ENCODE measurements at regions not wholly inside any gene's neighbourhood (a gene's known extent, or its start where the extent isn't known, plus 50 kb on each side); places are given as distances from the start of the nearest gene placed in this dataset.

- TF ChIP-seq REST (IDR thresholded peaks at IDR 0.05; ENCODE audit: borderline replicate concordance), result no peak
- no peak for TF ChIP-seq EP300 (conservative IDR thresholded peaks at IDR 0.05; ENCODE audit: poor library complexity, severe bottlenecking)
- no peak for TF ChIP-seq MXI1 (conservative IDR thresholded peaks at IDR 0.05; ENCODE audit: poor library complexity, severe bottlenecking)
- H3K9me2 ChIP-seq (ENCODE audit: insufficient read depth, low read length), result no peaks in the 10 kb centered on the region
- peaks cover 3% of the 10 kb centered on the region for H3K9me3 ChIP-seq (ENCODE audit: low read length)
- no peak overlapping the region for H3K27ac ChIP-seq (ENCODE audit: low read length)
- no peaks in the 10 kb centered on the region for H3K36me3 ChIP-seq (ENCODE audit: insufficient read depth, low read length)
- H3K79me2 ChIP-seq (replicated peaks; ENCODE audit: insufficient read depth, low read length), result no peaks in the 10 kb centered on the region
- H3K27me3 ChIP-seq (ENCODE audit: insufficient read depth, low read depth, low read length), result peaks cover 3% of the 10 kb centered on the region
- H3K9ac ChIP-seq (ENCODE audit: low read length), result no peak overlapping the region
- no peak overlapping the region for H3K4me2 ChIP-seq (ENCODE audit: low read length)
- no peak overlapping the region for H2AFZ ChIP-seq (ENCODE audit: low read depth, low read length)
- no peaks in the 10 kb centered on the region for H4K20me1 ChIP-seq (ENCODE audit: insufficient read depth)
- no peak overlapping the region for H3K4me3 ChIP-seq (ENCODE audit: low read length)
- H3F3A ChIP-seq (ENCODE audit: insufficient read depth, low read length, poor library complexity, severe bottlenecking), result no peaks in the 10 kb centered on the region
These were observed 125.3 kb upstream of the TMEM132D start for GRCh38 chr12:130029151-130029550.

GRCh38 chr12:130031041-130031440, 127.2 kb upstream of the TMEM132D start:
- no peak for TF ChIP-seq MXI1 (conservative IDR thresholded peaks at IDR 0.05; ENCODE audit: poor library complexity, severe bottlenecking)
- no peak for TF ChIP-seq SMC3 (conservative IDR thresholded peaks at IDR 0.05; ENCODE audit: poor library complexity)
- no peak for TF ChIP-seq RAD21 (conservative IDR thresholded peaks at IDR 0.05)
- no peak for TF ChIP-seq POLR2AphosphoS5 (IDR thresholded peaks at IDR 0.05)
- TF ChIP-seq EZH2 (IDR thresholded peaks at IDR 0.05; ENCODE audit: borderline replicate concordance, insufficient read depth, low read length, poor library complexity, severe bottlenecking), result no peak
- no peak for TF ChIP-seq TAF1 (IDR thresholded peaks at IDR 0.05; ENCODE audit: low read depth)
- no peak for TF ChIP-seq REST (IDR thresholded peaks at IDR 0.05; ENCODE audit: borderline replicate concordance)
- TF ChIP-seq EP300 (conservative IDR thresholded peaks at IDR 0.05; ENCODE audit: poor library complexity, severe bottlenecking), result no peak
- TF ChIP-seq CTCF (IDR thresholded peaks at IDR 0.05; ENCODE audit: poor library complexity, severe bottlenecking), result no peak
- H3K4me3 ChIP-seq (ENCODE audit: low read length), result no peak overlapping the region
- H3K27me3 ChIP-seq (ENCODE audit: insufficient read depth, low read depth, low read length), result peaks cover 3% of the 10 kb centered on the region
- H4K20me1 ChIP-seq (ENCODE audit: insufficient read depth), result no peaks in the 10 kb centered on the region
- H3K27ac ChIP-seq (ENCODE audit: low read length), result no peak overlapping the region
- no peak overlapping the region for H3K9ac ChIP-seq (ENCODE audit: low read length)
- no peak overlapping the region for H3K4me2 ChIP-seq (ENCODE audit: low read length)
- no peaks in the 10 kb centered on the region for H3K79me2 ChIP-seq (replicated peaks; ENCODE audit: insufficient read depth, low read length)
- no peaks in the 10 kb centered on the region for H3K36me3 ChIP-seq (ENCODE audit: insufficient read depth, low read length)
- H3K9me2 ChIP-seq (ENCODE audit: insufficient read depth, low read length), result no peaks in the 10 kb centered on the region
- H3F3A ChIP-seq (ENCODE audit: insufficient read depth, low read length, poor library complexity, severe bottlenecking), result no peaks in the 10 kb centered on the region
- peaks cover 3% of the 10 kb centered on the region for H3K9me3 ChIP-seq (ENCODE audit: low read length)
- H2AFZ ChIP-seq (ENCODE audit: low read depth, low read length), result no peak overlapping the region

All from neural cell (in vitro differentiated cells).